GM23338 (cell line): ENCODE measurements at regions not wholly inside any gene's neighbourhood (a gene's known extent, or its start where the extent isn't known, plus 50 kb on each side); places are given as distances from the start of the nearest gene placed in this dataset.

Experiments used
- ATAC-seq: fragments of 200-7000 bp; cut with Tn5 transposase; 3 replicates; pipeline ENCODE4 v1.9.1; 2020
- DNase-seq: peaks from one replicate; pipeline ENCODE4 v3.0.0-alpha.2; 2015; ENCODE audit warnings: low spot score
- H2AFZ ChIP-seq: fragments of 200-600 bp; sonication (generic); 2 replicates; pipeline ENCODE4 v1.8.0; 2016; ENCODE audit warnings: antibody characterized with exemption, mild to moderate bottlenecking, moderate library complexity
- H3F3A ChIP-seq: fragments of 200-600 bp; sonication (generic); replicated peaks from 2 replicates; pipeline ENCODE4 v1.8.0; 2017; ENCODE audit warnings: antibody characterized with exemption, mixed run types, low read depth
- H3K27ac ChIP-seq: fragments of 200-600 bp; sonication (generic); 2 replicates; pipeline ENCODE4 v1.6.1; 2016; ENCODE audit warnings: low read depth
- H3K27me3 ChIP-seq: fragments of 200-600 bp; sonication (generic); 2 replicates; pipeline ENCODE4 v1.8.0; 2016; ENCODE audit warnings: mild to moderate bottlenecking, mixed run types, moderate library complexity; ENCODE audit not compliant: insufficient read depth
- H3K36me3 ChIP-seq: fragments of 200-600 bp; sonication (generic); 2 replicates; pipeline ENCODE4 v1.8.0; 2016; ENCODE audit warnings: mild to moderate bottlenecking; ENCODE audit not compliant: insufficient read depth
- H3K4me1 ChIP-seq: fragments of 200-600 bp; sonication (generic); 2 replicates; pipeline ENCODE4 v1.8.0; 2016; ENCODE audit warnings: mild to moderate bottlenecking, moderate library complexity; ENCODE audit not compliant: insufficient read depth
- H3K4me2 ChIP-seq: fragments of 200-600 bp; sonication (generic); 2 replicates; pipeline ENCODE4 v1.7.1; 2017; ENCODE audit warnings: mixed run types
- H3K4me3 ChIP-seq: fragments of 200-600 bp; sonication (generic); 2 replicates; pipeline ENCODE4 v1.6.1; 2016; ENCODE audit warnings: mixed run types
- H3K79me2 ChIP-seq: fragments of 200-600 bp; sonication (generic); replicated peaks from 2 replicates; pipeline ENCODE4 v1.8.0; 2017; ENCODE audit warnings: mild to moderate bottlenecking; ENCODE audit not compliant: insufficient read depth
- H3K9me2 ChIP-seq: fragments of 200-600 bp; sonication (generic); 2 replicates; pipeline ENCODE4 v1.8.0; 2017; ENCODE audit not compliant: insufficient read depth
- H4K20me1 ChIP-seq: fragments of 200-600 bp; sonication (generic); replicated peaks from 2 replicates; pipeline ENCODE4 v1.8.0; 2017; ENCODE audit warnings: mild to moderate bottlenecking; ENCODE audit not compliant: insufficient read depth
- H3K27ac Mint-ChIP-seq: 2 replicates; pipeline ENCODE4 v1.8.0; 2020; ENCODE audit warnings: inconsistent platforms, mild to moderate bottlenecking, moderate library complexity, mixed read lengths
- H3K27me3 Mint-ChIP-seq: 3 replicates; pipeline ENCODE4 v1.8.0; 2022; ENCODE audit warnings: low read depth, mild to moderate bottlenecking, moderate library complexity, mixed read lengths, inconsistent platforms; ENCODE audit not compliant: insufficient read depth, poor library complexity
- H3K36me3 Mint-ChIP-seq: 3 replicates; pipeline ENCODE4 v1.8.0; 2021; ENCODE audit warnings: low read depth, mild to moderate bottlenecking, inconsistent platforms, moderate library complexity, mixed read lengths
- H3K4me1 Mint-ChIP-seq: 3 replicates; pipeline ENCODE4 v1.8.0; 2020; ENCODE audit warnings: mild to moderate bottlenecking, inconsistent platforms, mixed read lengths
- H3K4me3 Mint-ChIP-seq: 3 replicates; pipeline ENCODE4 v1.8.0; 2021; ENCODE audit warnings: moderate library complexity, mild to moderate bottlenecking, inconsistent platforms, mixed read lengths
- H3K9me3 Mint-ChIP-seq: 3 replicates; pipeline ENCODE4 v1.8.0; 2020; ENCODE audit warnings: moderate library complexity, mild to moderate bottlenecking, inconsistent platforms, mixed read lengths
- CREB1 ChIP-seq: fragments of 250-450 bp; sonication (Bioruptor Pico); IDR thresholded peaks from 2 replicates; pipeline ENCODE4 v1.5.0; 2020; ENCODE audit warnings: low read depth, mild to moderate bottlenecking, moderate library complexity
- ETS1 ChIP-seq: IDR thresholded peaks from 2 replicates; pipeline ENCODE4 v1.6.1; 2016; ENCODE audit warnings: antibody characterized with exemption
- EZH2phosphoT487 ChIP-seq: fragments of 200-600 bp; sonication (generic); IDR thresholded peaks from one replicate; pipeline ENCODE4 v1.8.1; 2018; ENCODE audit warnings: antibody characterized with exemption; ENCODE audit not compliant: unreplicated experiment
- JUNB ChIP-seq: IDR thresholded peaks from one replicate; pipeline ENCODE4 v1.6.1; 2016; ENCODE audit warnings: antibody characterized with exemption; ENCODE audit not compliant: unreplicated experiment
- POLR2AphosphoS5 ChIP-seq: IDR thresholded peaks from 2 replicates; pipeline ENCODE4 v1.6.1; 2016; ENCODE audit warnings: antibody characterized with exemption, low read depth
- STAT1 ChIP-seq: IDR thresholded peaks from one replicate; pipeline ENCODE4 v1.6.1; 2016; ENCODE audit warnings: antibody characterized with exemption; ENCODE audit not compliant: unreplicated experiment
- ZNF114 ChIP-seq: fragments of 250-450 bp; sonication (Bioruptor Pico); IDR thresholded peaks from 2 replicates; pipeline ENCODE4 v1.5.0; 2020; ENCODE audit warnings: mild to moderate bottlenecking, moderate library complexity
- ZNF331 ChIP-seq: fragments of 250-450 bp; sonication (Bioruptor Pico); IDR thresholded peaks from 2 replicates; pipeline ENCODE4 v1.5.0; 2020; ENCODE audit warnings: low read depth, mild to moderate bottlenecking, moderate library complexity
- ZNF462 ChIP-seq: fragments of 250-450 bp; sonication (Bioruptor Pico); IDR thresholded peaks from 2 replicates; pipeline ENCODE4 v1.5.0; 2020; ENCODE audit warnings: mild to moderate bottlenecking, moderate library complexity
- TF ChIP-seq, protein P1 (sequence below), 2 experiments: fragments of 200-600 bp in 1 of 2; sonication (generic) in 1 of 2; conservative IDR thresholded peaks; 2 replicates each; pipeline versions ENCODE4 v1.5.1 to v1.6.1; 2016 to 2017; ENCODE audit warnings: antibody characterized with exemption in 2 of 2, low read depth in 2 of 2, mild to moderate bottlenecking in 2 of 2, moderate library complexity in 1 of 2

GRCh38 chr6:104253236-104253635, 606.5 kb downstream of the HACE1 start:
- Mint-ChIP-seq H3K9me3 (no peaks in the 10 kb centered on the region), H3K27me3 (no peaks in the 10 kb centered on the region), H3K36me3 (no peaks in the 10 kb centered on the region), H3K4me1 (peaks cover 10% of the 10 kb centered on the region), H3K27ac (no peak overlapping the region), H3K4me3 (no peak overlapping the region)
- H2AFZ ChIP-seq: no peak overlapping the region
- no peak overlapping the region for H3K4me2 ChIP-seq
- no peaks in the 10 kb centered on the region for H3K27me3 ChIP-seq
- H3K9me2 ChIP-seq: peaks cover 28% of the 10 kb centered on the region
- H3K27ac ChIP-seq: no peak overlapping the region
- TF ChIP-seq ETS1: no peak
- TF ChIP-seq, protein P1, sequence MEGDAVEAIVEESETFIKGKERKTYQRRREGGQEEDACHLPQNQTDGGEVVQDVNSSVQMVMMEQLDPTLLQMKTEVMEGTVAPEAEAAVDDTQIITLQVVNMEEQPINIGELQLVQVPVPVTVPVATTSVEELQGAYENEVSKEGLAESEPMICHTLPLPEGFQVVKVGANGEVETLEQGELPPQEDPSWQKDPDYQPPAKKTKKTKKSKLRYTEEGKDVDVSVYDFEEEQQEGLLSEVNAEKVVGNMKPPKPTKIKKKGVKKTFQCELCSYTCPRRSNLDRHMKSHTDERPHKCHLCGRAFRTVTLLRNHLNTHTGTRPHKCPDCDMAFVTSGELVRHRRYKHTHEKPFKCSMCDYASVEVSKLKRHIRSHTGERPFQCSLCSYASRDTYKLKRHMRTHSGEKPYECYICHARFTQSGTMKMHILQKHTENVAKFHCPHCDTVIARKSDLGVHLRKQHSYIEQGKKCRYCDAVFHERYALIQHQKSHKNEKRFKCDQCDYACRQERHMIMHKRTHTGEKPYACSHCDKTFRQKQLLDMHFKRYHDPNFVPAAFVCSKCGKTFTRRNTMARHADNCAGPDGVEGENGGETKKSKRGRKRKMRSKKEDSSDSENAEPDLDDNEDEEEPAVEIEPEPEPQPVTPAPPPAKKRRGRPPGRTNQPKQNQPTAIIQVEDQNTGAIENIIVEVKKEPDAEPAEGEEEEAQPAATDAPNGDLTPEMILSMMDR (conservative IDR thresholded peaks at IDR 0.05; ENCODE audit: low read depth in 2 of 2): no peak
- no peak for TF ChIP-seq JUNB
- no peak for TF ChIP-seq CREB1
- no peak for TF ChIP-seq EZH2phosphoT487
- peaks cover 12% of the 10 kb centered on the region for H3K4me1 ChIP-seq
- H3K36me3 ChIP-seq: no peaks in the 10 kb centered on the region
- no peak for DNase-seq
- no peaks in the 10 kb centered on the region for H3F3A ChIP-seq
- no peaks in the 10 kb centered on the region for H3K79me2 ChIP-seq
- no peak overlapping the region for H3K4me3 ChIP-seq
- no peaks in the 10 kb centered on the region for H4K20me1 ChIP-seq
- ATAC-seq: no peak

DNA sequence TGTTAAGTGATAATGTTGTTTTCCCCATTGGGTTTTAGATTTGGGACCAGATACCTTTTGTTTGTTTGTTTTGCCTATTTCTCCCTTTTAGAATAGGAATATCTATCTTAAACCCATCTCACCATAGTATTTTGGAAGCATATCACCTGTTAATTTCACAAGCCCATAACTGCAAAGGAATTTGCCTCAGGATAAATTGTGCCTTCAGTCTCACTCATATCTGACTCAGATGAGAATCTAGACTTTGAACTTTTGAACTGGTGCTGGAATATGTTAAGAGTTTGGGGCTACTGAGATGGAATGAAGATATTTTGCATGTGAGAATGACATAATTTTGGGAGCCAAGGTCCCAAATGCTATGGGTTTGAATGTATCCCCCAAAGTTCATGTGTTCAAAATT, 607.4 kb downstream of the HACE1 start:
- no peaks in the 10 kb centered on the region for H3K9me3 Mint-ChIP-seq
- no peaks in the 10 kb centered on the region for H3K36me3 Mint-ChIP-seq
- no peak overlapping the region for H3K4me3 Mint-ChIP-seq
- TF ChIP-seq POLR2AphosphoS5 (no peak), ZNF331 (CRISPR knock-in tag) (no peak), ETS1 (no peak), ZNF462 (CRISPR knock-in tag) (no peak), STAT1 (no peak), ZNF114 (no peak)
- TF ChIP-seq, protein P1 (conservative IDR thresholded peaks at IDR 0.05; ENCODE audit: low read depth in 2 of 2): no peak

More for the DNA sequence above, 607.4 kb downstream of the HACE1 start:
- H3K36me3 ChIP-seq: no peaks in the 10 kb centered on the region
- H3K27ac Mint-ChIP-seq: no peak overlapping the region
- H3K27me3 ChIP-seq: no peaks in the 10 kb centered on the region
- H3K4me1 Mint-ChIP-seq: peaks cover 10% of the 10 kb centered on the region
- no peak for DNase-seq
- no peak for ATAC-seq
- no peak overlapping the region for H3K4me3 ChIP-seq
- no peaks in the 10 kb centered on the region for H3K27me3 Mint-ChIP-seq
- H3F3A ChIP-seq: no peaks in the 10 kb centered on the region
- no peak overlapping the region for H3K4me2 ChIP-seq
- no peaks in the 10 kb centered on the region for H3K79me2 ChIP-seq
- H2AFZ ChIP-seq: no peak overlapping the region
- H3K9me2 ChIP-seq: peaks cover 32% of the 10 kb centered on the region
- peaks cover 12% of the 10 kb centered on the region for H3K4me1 ChIP-seq
- no peaks in the 10 kb centered on the region for H4K20me1 ChIP-seq
- no peak overlapping the region for H3K27ac ChIP-seq
